ENCODE measurements at regions not wholly inside any gene's neighbourhood (a gene's known extent, or its start where the extent isn't known, plus 50 kb on each side); places are given as distances from the start of the nearest gene placed in this dataset.
A peak's percentile ranks its signal among the peaks of the same experiment; 100 is the strongest.
"Not testable (repeated sequence)": the region's sequence is repeated elsewhere in the genome, so short reads cannot be mapped to it uniquely, and the experiment has no call there.

DNA sequence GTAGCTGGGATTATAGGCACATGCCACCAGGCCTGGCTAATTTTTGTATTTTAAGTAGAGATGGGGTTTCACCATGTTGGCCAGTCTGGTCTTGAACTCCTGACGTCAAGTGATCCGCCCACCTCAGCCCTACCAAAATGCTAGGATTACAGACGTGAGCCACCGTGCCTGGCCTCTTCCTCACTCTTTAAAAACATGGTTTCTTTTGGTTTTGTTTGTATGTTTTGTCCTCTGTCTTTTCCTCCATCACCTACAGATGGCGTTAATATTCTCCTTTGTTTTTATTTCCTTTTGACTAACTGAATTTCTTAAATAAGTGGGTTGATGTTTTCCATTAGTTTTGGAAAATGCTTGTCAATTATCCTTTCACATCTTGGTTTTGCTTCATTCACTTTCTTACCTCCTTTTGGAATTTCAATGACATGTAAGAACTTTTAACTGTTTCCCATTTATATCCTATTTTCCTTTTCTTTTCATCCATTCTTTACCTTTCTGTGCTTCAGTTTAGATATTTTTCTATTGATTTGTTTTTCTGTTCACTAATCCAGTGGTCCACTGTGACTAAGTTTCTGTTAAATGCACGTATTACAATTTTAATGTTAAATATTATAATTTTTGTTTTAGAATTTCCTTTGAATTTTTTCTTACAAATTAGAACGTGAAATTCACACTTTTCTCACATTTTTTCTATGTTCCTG lies 104.1 kb downstream of the ZNF467 start:
- Histone ChIP-seq H3K9me3 (replicated peaks in 1 of 2; ENCODE audit: control insufficient read depth in 1 of 2, insufficient read depth in 1 of 2, low read length in 2 of 2) (no peaks in the 10 kb centered on the region), H2AFZ (ENCODE audit: insufficient read depth, low read depth, low read length, poor library complexity, severe bottlenecking) (no peak overlapping the region), H3K27me3 (ENCODE audit: control insufficient read depth in 2 of 2, insufficient read depth in 2 of 2, low read length in 2 of 2) (peaks cover 0 to 3% of the 10 kb centered on the region in 2 donors), H3K79me2 (ENCODE audit: insufficient read depth, low read length) (no peaks in the 10 kb centered on the region), H3K36me3 (replicated peaks in 1 of 2; ENCODE audit: control insufficient read depth in 1 of 2, insufficient read depth in 2 of 2, low read length in 2 of 2) (no peaks in the 10 kb centered on the region), H3K4me2 (replicated peaks; ENCODE audit: extremely low read depth, low read length, poor library complexity, severe bottlenecking) (no peak overlapping the region), H3K4me1 (ENCODE audit: control insufficient read depth in 1 of 2, insufficient read depth in 2 of 2, low read length in 2 of 2) (no peaks in the 10 kb centered on the region), H3K4me3 (replicated peaks in 1 of 3; ENCODE audit: low read depth in 2 of 3, low read length in 3 of 3) (no peak overlapping the region), H4K20me1 (ENCODE audit: insufficient read depth, low read length) (no peaks in the 10 kb centered on the region), H3K27ac (ENCODE audit: low read depth in 1 of 2, low read length in 2 of 2) (no peak overlapping the region), H3K9ac (ENCODE audit: insufficient read depth, low read length, poor library complexity, severe bottlenecking) (no peak overlapping the region)
- peak in 1 of 3 donors; percentile 1 for DNase-seq
- H3K36me3 Mint-ChIP-seq = no peaks in the 10 kb centered on the region
- intact Hi-C loops (cut with micrococcal nuclease) = loop anchor here in 1 of 2 donors (10.0 kb wide), 1 partner anchor 76 kb away; no protein-coding TSS in a partner anchor
- H3K9me3 Mint-ChIP-seq = peaks cover 0 to 1% (median 0%) of the 10 kb centered on the region in 7 donors
- no peak overlapping the region for H3K27ac Mint-ChIP-seq
- TF ChIP-seq, protein P1, sequence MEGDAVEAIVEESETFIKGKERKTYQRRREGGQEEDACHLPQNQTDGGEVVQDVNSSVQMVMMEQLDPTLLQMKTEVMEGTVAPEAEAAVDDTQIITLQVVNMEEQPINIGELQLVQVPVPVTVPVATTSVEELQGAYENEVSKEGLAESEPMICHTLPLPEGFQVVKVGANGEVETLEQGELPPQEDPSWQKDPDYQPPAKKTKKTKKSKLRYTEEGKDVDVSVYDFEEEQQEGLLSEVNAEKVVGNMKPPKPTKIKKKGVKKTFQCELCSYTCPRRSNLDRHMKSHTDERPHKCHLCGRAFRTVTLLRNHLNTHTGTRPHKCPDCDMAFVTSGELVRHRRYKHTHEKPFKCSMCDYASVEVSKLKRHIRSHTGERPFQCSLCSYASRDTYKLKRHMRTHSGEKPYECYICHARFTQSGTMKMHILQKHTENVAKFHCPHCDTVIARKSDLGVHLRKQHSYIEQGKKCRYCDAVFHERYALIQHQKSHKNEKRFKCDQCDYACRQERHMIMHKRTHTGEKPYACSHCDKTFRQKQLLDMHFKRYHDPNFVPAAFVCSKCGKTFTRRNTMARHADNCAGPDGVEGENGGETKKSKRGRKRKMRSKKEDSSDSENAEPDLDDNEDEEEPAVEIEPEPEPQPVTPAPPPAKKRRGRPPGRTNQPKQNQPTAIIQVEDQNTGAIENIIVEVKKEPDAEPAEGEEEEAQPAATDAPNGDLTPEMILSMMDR (IDR thresholded peaks at IDR 0.05) = peak; percentile 43
- no peak overlapping the region for H3K4me3 Mint-ChIP-seq
- no CpG with 5 or more reads among the region's 7 CpGs for WGBS (ENCODE audit: insufficient coverage)
- peaks cover 3 to 26% (median 15%) of the 10 kb centered on the region in 3 donors for H3K27me3 Mint-ChIP-seq (ENCODE audit: low read depth in 3 of 3)
- peaks cover 8% of the 10 kb centered on the region for H3K4me1 Mint-ChIP-seq

DNA sequence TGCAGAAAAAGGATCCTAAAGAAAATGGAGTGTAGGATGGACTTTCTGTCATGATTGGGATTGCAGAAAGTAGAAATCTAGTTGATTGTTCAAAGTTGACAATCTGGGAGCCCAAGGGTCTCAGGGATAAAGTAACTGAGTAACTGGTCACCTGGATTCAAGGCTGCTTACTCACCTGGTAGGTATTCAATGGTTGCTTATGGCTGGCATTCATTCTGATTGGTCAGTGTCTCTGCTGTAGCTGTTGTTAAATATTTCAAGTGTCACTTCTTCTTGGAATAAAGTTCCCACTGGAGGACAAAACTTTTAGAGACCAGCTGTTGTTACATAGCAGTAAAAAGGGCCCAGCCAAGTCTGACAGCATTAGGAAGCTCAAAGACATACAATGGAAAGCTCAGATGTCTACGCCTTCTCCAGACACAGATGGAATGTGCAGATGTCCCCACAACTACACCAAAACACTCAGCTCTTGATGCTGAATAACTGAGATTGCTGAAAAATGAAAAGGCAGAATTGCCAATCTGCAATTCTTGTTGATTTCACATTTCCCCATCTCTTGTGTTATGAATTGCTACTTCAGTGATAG lies 106.9 kb downstream of the ZNF467 start:
- peaks cover 8% of the 10 kb centered on the region for H3K4me1 Mint-ChIP-seq
- H3K4me3 Mint-ChIP-seq = no peak overlapping the region
- no peak overlapping the region for H3K27ac ChIP-seq (ENCODE audit: low read depth in 1 of 2, low read length in 2 of 2)
- TF ChIP-seq, protein P1 (IDR thresholded peaks at IDR 0.05) = no peak
- peaks cover 0 to 3% of the 10 kb centered on the region in 2 donors for H3K27me3 ChIP-seq (ENCODE audit: control insufficient read depth in 2 of 2, insufficient read depth in 2 of 2, low read length in 2 of 2)
- DNase-seq = no peak
- H2AFZ ChIP-seq (ENCODE audit: insufficient read depth, low read depth, low read length, poor library complexity, severe bottlenecking) = no peak overlapping the region
- 80% methylated on average over 1 of the region's 1 CpG for WGBS (ENCODE audit: insufficient coverage)
- H3K27me3 Mint-ChIP-seq (ENCODE audit: low read depth in 3 of 3) = peaks cover 0 to 31% (median 16%) of the 10 kb centered on the region in 3 donors
- peaks cover 0 to 1% (median 0%) of the 10 kb centered on the region in 7 donors for H3K9me3 Mint-ChIP-seq
- no peak overlapping the region for H3K4me2 ChIP-seq (replicated peaks; ENCODE audit: extremely low read depth, low read length, poor library complexity, severe bottlenecking)
- H4K20me1 ChIP-seq (ENCODE audit: insufficient read depth, low read length) = no peaks in the 10 kb centered on the region
- no peak overlapping the region for H3K27ac Mint-ChIP-seq
- no peaks in the 10 kb centered on the region for H3K79me2 ChIP-seq (ENCODE audit: insufficient read depth, low read length)
- no peaks in the 10 kb centered on the region for H3K9me3 ChIP-seq (replicated peaks in 1 of 2; ENCODE audit: control insufficient read depth in 1 of 2, insufficient read depth in 1 of 2, low read length in 2 of 2)
- intact Hi-C loops (cut with micrococcal nuclease) = loop anchor here in 1 of 2 donors (10.0 kb wide), 1 partner anchor 78 kb away; no protein-coding TSS in a partner anchor
- H3K4me3 ChIP-seq (replicated peaks in 1 of 3; ENCODE audit: low read depth in 2 of 3, low read length in 3 of 3) = no peak overlapping the region
- H3K36me3 ChIP-seq (replicated peaks in 1 of 2; ENCODE audit: control insufficient read depth in 1 of 2, insufficient read depth in 2 of 2, low read length in 2 of 2) = no peaks in the 10 kb centered on the region
- H3K4me1 ChIP-seq (ENCODE audit: control insufficient read depth in 1 of 2, insufficient read depth in 2 of 2, low read length in 2 of 2) = no peaks in the 10 kb centered on the region
- no peaks in the 10 kb centered on the region for H3K36me3 Mint-ChIP-seq
- H3K9ac ChIP-seq (ENCODE audit: insufficient read depth, low read length, poor library complexity, severe bottlenecking) = no peak overlapping the region

DNA sequence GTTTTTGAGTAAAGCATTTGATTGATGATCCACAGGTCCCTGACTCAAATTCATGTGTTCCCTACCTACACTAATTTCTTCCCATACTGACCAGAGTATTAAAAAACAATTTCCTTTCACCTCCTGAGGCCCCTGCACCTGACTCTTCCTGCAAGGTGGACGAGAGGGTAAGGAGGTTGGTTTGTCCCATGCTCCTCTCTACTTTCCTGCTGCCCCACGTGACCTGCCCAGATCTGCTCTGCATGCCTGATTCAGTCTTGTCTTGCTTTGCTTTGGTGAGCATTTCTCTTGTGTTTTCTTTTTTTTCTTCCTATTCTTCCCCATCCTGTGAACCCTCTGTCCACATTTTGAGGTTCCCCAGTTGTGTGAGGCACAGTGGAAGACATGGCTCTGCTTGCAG lies 107.8 kb downstream of the ZNF467 start:
- not testable (repeated sequence) for H3K27ac ChIP-seq (ENCODE audit: low read depth in 1 of 2, low read length in 2 of 2); H4K20me1 ChIP-seq (ENCODE audit: insufficient read depth, low read length); H3K9ac ChIP-seq (ENCODE audit: insufficient read depth, low read length, poor library complexity, severe bottlenecking); H3K9me3 ChIP-seq (replicated peaks in 1 of 2; ENCODE audit: control insufficient read depth in 1 of 2, insufficient read depth in 1 of 2, low read length in 2 of 2); H3K79me2 ChIP-seq (ENCODE audit: insufficient read depth, low read length); H3K4me2 ChIP-seq (replicated peaks; ENCODE audit: extremely low read depth, low read length, poor library complexity, severe bottlenecking); H3K36me3 Mint-ChIP-seq; DNase-seq; H3K36me3 ChIP-seq (replicated peaks in 1 of 2; ENCODE audit: control insufficient read depth in 1 of 2, insufficient read depth in 2 of 2, low read length in 2 of 2); H3K4me3 ChIP-seq (replicated peaks in 1 of 3; ENCODE audit: low read depth in 2 of 3, low read length in 3 of 3); H3K4me3 Mint-ChIP-seq; H3K27ac Mint-ChIP-seq; H3K27me3 ChIP-seq (ENCODE audit: control insufficient read depth in 2 of 2, insufficient read depth in 2 of 2, low read length in 2 of 2); H3K4me1 ChIP-seq (ENCODE audit: control insufficient read depth in 1 of 2, insufficient read depth in 2 of 2, low read length in 2 of 2); H3K9me3 Mint-ChIP-seq; H3K4me1 Mint-ChIP-seq; H2AFZ ChIP-seq (ENCODE audit: insufficient read depth, low read depth, low read length, poor library complexity, severe bottlenecking)
- intact Hi-C loops (cut with micrococcal nuclease) = loop anchor here in 1 of 2 donors (10.0 kb wide), 1 partner anchor 79 kb away; no protein-coding TSS in a partner anchor
- WGBS (ENCODE audit: insufficient coverage) = 83% methylated on average over 1 of the region's 2 CpGs
- H3K27me3 Mint-ChIP-seq (ENCODE audit: low read depth in 3 of 3) = peaks cover 3 to 34% (median 20%) of the 10 kb centered on the region in 3 donors

Data from CD14-positive monocyte (primary cell).